BE2C (cell line): ENCODE measurements at regions not wholly inside any gene's neighbourhood (a gene's known extent, or its start where the extent isn't known, plus 50 kb on each side); places are given as distances from the start of the nearest gene placed in this dataset.

ENCODE experiments used
- DNase-seq: peaks from one replicate; pipeline ENCODE4 v3.0.0-alpha.2; 2020
- H3K27me3 ChIP-seq: fragments of 250-450 bp; sonication (Bioruptor Pico); 2 replicates; pipeline ENCODE4 v1.5.1; 2020; ENCODE audit warnings: mild to moderate bottlenecking
- H3K36me3 ChIP-seq: fragments of 250-450 bp; sonication (Bioruptor Pico); 2 replicates; pipeline ENCODE4 v1.5.1; 2020; ENCODE audit warnings: mild to moderate bottlenecking
- H3K4me1 ChIP-seq: fragments of 250-450 bp; sonication (Bioruptor Pico); 2 replicates; pipeline ENCODE4 v1.5.1; 2020
- H3K4me3 ChIP-seq: 2 replicates; pipeline ENCODE4 v1.5.1; 2011; ENCODE audit warnings: low read depth, low read length
- H3K9me3 ChIP-seq: fragments of 250-450 bp; sonication (Bioruptor Pico); 2 replicates; pipeline ENCODE4 v1.5.1; 2020
- TF ChIP-seq, protein P1 (sequence below): IDR thresholded peaks from 2 replicates; pipeline ENCODE4 v1.5.1; 2012; ENCODE audit warnings: mild to moderate bottlenecking, low read depth, low read length

DNA sequence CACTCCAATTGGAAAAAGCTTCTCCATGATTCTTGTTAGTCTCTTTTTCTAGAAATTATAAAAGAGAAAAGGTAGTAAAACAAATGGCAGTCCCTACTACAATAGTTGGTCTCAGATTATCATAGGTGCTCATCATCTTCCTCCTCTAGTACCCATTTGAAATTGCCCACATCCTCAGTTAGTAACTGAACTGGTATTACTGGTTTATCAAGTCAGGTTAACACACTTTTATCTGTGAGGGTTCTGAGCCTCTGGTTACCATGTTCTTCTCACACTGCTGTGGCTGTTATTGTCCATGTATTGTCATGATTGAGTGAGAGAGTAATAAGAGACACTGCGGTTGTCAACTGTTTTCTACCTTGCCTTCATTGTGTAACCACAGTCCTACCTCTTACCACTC, 901.7 kb downstream of the TLE1 start:
- H3K4me3 ChIP-seq: no peak overlapping the region
- H3K4me1 ChIP-seq: no peaks in the 10 kb centered on the region
- no peaks in the 10 kb centered on the region for H3K36me3 ChIP-seq
- TF ChIP-seq, protein P1, sequence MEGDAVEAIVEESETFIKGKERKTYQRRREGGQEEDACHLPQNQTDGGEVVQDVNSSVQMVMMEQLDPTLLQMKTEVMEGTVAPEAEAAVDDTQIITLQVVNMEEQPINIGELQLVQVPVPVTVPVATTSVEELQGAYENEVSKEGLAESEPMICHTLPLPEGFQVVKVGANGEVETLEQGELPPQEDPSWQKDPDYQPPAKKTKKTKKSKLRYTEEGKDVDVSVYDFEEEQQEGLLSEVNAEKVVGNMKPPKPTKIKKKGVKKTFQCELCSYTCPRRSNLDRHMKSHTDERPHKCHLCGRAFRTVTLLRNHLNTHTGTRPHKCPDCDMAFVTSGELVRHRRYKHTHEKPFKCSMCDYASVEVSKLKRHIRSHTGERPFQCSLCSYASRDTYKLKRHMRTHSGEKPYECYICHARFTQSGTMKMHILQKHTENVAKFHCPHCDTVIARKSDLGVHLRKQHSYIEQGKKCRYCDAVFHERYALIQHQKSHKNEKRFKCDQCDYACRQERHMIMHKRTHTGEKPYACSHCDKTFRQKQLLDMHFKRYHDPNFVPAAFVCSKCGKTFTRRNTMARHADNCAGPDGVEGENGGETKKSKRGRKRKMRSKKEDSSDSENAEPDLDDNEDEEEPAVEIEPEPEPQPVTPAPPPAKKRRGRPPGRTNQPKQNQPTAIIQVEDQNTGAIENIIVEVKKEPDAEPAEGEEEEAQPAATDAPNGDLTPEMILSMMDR: no peak
- no peaks in the 10 kb centered on the region for H3K27me3 ChIP-seq
- no peaks in the 10 kb centered on the region for H3K9me3 ChIP-seq
- DNase-seq: no peak

DNA sequence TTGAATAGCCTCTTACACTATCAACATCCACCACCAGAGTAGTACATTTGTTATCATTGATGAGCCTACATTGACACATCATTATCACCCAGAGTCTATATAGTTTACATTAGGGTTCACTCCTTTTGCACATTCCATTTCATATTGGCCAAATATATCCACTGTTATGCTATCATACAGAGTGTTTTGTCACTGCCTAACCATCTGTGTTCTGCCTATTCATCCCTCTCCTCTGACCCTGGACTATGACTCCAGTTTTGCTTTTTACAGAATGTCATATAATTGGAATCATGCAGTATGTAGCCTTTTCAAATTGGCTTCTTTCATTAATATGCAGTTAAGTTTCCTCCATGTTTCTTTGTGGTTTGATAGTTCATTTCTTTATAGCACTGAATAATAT, 904.7 kb downstream of the TLE1 start:
- Histone ChIP-seq H3K36me3 (no peaks in the 10 kb centered on the region), H3K9me3 (no peaks in the 10 kb centered on the region; the same call in 1 of the 2 replicates), H3K4me3 (no peak overlapping the region), H3K27me3 (no peaks in the 10 kb centered on the region), H3K4me1 (no peaks in the 10 kb centered on the region)
- TF ChIP-seq, protein P1: no peak
- no peak for DNase-seq

DNA sequence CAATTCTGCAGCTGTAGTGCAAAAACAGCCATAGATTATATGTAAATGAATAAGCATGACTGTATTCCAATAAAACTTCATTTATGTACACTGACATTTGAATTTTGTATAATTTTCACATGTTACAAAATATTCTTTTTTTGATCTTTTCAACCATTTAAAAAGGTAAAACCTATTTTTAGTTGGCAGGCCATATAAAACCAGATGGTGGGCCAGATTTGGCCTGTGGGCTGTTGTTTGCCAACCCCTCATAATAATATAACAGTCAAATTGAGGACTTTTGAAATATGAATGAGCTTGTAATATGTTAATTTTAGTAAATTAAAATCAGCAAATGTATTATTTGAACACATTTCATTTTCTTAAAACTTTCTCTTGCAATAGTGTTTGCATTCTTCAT, 913.4 kb downstream of the TLE1 start:
- Histone ChIP-seq H3K4me1 (peaks cover 10% of the 10 kb centered on the region), H3K36me3 (no peaks in the 10 kb centered on the region), H3K27me3 (no peaks in the 10 kb centered on the region), H3K4me3 (no peak overlapping the region), H3K9me3 (no peaks in the 10 kb centered on the region)
- no peak for DNase-seq
- TF ChIP-seq, protein P1: no peak

DNA sequence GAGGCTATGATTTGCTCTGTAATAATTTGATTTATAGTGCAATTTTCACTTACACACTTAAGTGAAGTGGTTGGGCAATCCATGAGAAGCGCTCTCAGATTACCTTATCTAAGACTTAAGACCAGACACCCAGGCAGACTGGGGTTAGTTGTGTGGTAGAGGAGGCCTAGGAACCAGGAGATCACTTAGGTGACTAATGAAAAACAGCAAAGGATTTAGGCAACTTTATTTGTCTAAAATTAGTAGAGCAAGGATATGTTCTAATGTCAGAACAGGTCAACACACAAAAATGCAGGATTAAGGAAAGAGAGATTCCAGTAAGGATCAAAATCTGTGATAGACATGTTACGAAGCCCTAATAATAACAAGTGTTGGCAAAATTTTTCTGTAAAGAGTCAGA, 913.8 kb downstream of the TLE1 start:
- H3K4me1 ChIP-seq: peaks cover 10% of the 10 kb centered on the region
- H3K4me3 ChIP-seq: no peak overlapping the region
- no peaks in the 10 kb centered on the region for H3K27me3 ChIP-seq
- TF ChIP-seq, protein P1: no peak
- no peaks in the 10 kb centered on the region for H3K36me3 ChIP-seq
- peak; percentile 68 for DNase-seq
- no peaks in the 10 kb centered on the region for H3K9me3 ChIP-seq

DNA sequence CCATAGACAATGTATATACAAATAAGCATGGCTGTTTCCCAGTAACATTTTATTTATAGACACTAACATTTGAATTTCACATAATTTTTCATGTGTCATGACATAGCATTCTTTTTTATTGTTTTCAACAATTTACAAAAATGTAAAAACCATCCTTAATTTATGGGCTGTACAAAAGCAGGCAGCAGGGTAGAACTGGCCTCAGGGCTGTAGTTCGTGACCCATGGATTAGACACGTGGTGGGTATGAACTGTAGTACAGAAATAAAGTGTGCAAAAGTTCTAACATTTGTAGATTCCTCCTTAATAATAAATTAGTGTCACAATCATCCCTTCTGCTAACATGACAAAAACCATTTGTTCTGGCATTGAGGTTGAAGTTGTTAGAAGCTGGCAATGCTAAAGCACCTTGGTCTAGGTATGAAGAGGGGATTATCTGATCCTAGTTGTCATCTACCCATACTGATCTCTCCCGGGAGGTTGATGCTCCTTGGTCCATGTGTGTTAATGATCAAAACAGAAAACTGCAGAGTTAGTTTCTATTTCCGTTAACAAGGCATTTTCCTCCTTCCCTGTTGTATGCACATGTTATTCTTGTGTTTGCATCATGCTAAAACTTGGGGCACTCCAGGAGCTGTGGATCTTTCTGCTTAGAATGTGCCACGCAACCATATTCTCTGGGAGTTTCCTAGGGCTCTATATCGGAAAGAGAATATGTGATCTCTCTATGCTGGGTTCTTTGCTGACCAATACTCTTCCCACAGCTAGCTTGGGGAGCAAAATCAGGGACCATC, 917.6 kb downstream of the TLE1 start:
- Histone ChIP-seq H3K4me3 (no peak overlapping the region), H3K27me3 (no peaks in the 10 kb centered on the region), H3K36me3 (no peaks in the 10 kb centered on the region), H3K9me3 (no peaks in the 10 kb centered on the region), H3K4me1 (peaks cover 10% of the 10 kb centered on the region)
- TF ChIP-seq, protein P1: no peak
- no peak for DNase-seq

DNA sequence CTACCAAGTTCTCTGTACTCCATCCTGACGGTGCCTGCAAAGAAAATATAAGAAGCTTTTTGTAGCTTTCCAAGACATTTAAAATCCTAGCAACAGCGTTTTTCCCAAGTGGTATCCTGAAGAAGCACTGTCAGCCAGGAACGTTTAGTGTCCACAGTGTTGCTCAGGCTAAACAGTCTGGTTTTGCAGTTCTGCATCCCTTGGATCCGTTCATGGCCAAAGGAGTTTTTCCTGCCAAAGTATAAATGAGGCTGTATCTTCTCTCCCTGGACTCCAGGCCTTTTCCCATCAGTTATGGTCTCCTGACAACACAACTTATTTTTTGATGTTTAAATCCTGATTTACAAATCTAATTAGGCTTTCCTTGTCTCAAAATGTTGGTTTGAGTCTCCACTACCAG, 925.8 kb downstream of the TLE1 start:
- TF ChIP-seq, protein P1: no peak
- Histone ChIP-seq H3K27me3 (no peaks in the 10 kb centered on the region), H3K4me3 (no peak overlapping the region), H3K4me1 (no peaks in the 10 kb centered on the region), H3K36me3 (no peaks in the 10 kb centered on the region), H3K9me3 (no peaks in the 10 kb centered on the region)
- no peak for DNase-seq
